Neutrophil (primary cell): ENCODE measurements at regions not wholly inside any gene's neighbourhood (a gene's known extent, or its start where the extent isn't known, plus 50 kb on each side); places are given as distances from the start of the nearest gene placed in this dataset.

Source experiments
- H3K27ac ChIP-seq: fragments of 200-600 bp; sonication (generic); 2 replicates; pipeline ENCODE4 v1.5.1; 2016; ENCODE audit warnings: mild to moderate bottlenecking, moderate library complexity
- H3K27me3 ChIP-seq: fragments of 200-600 bp; sonication (generic); 2 replicates; pipeline ENCODE4 v1.6.0; 2016; ENCODE audit warnings: mild to moderate bottlenecking
- H3K36me3 ChIP-seq: fragments of 200-600 bp; sonication (generic); 2 replicates; pipeline ENCODE4 v1.5.1; 2017
- H3K4me1 ChIP-seq, 2 experiments: fragments of 200-600 bp in 1 of 2; sonication (generic) in 1 of 2; 1 replicate in 1 of 2; 2 replicates in 1 of 2; pipeline versions ENCODE4 v1.5.1 to v1.6.1; 2013 to 2016; ENCODE audit warnings: low read depth in 1 of 2, low read length in 1 of 2, mild to moderate bottlenecking in 1 of 2, moderate library complexity in 1 of 2; ENCODE audit not compliant: control insufficient read depth in 1 of 2, insufficient read depth in 1 of 2
- H3K4me3 ChIP-seq, 2 experiments: fragments of 200-600 bp in 1 of 2; sonication (generic) in 1 of 2; 1 replicate in 1 of 2; 2 replicates in 1 of 2; pipeline ENCODE4 v1.5.1; 2013 to 2016; ENCODE audit warnings: low read depth in 1 of 2, low read length in 1 of 2, mild to moderate bottlenecking in 1 of 2, moderate library complexity in 1 of 2
- H3K9me3 ChIP-seq: fragments of 200-600 bp; sonication (generic); 2 replicates; pipeline ENCODE4 v1.5.1; 2016
- TF ChIP-seq, protein P1 (sequence below): fragments of 200-600 bp; sonication (generic); IDR thresholded peaks from 2 replicates; pipeline ENCODE4 v1.5.1; 2016; ENCODE audit warnings: antibody characterized with exemption

DNA sequence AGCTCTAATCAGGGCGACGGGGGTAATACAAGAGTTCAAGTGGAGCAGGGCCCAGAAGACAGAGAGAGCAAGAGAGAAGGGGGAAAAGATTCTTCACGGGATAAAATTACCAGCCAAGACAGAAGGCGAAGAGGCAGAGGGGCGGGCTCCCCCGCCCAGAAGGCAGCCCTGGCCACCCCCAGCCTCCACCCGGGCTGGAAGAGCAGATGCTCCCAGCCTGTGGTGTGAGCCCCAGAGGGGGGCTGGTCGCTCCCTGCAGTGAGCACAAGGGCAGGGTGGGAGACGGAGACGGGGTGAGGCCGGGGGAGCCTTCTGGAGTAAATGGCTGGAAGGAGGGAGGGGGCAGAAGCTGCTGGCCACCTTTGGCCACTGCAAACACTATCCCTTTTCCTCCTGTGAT, 1035.6 kb downstream of the VRK1 start:
- TF ChIP-seq, protein P1, sequence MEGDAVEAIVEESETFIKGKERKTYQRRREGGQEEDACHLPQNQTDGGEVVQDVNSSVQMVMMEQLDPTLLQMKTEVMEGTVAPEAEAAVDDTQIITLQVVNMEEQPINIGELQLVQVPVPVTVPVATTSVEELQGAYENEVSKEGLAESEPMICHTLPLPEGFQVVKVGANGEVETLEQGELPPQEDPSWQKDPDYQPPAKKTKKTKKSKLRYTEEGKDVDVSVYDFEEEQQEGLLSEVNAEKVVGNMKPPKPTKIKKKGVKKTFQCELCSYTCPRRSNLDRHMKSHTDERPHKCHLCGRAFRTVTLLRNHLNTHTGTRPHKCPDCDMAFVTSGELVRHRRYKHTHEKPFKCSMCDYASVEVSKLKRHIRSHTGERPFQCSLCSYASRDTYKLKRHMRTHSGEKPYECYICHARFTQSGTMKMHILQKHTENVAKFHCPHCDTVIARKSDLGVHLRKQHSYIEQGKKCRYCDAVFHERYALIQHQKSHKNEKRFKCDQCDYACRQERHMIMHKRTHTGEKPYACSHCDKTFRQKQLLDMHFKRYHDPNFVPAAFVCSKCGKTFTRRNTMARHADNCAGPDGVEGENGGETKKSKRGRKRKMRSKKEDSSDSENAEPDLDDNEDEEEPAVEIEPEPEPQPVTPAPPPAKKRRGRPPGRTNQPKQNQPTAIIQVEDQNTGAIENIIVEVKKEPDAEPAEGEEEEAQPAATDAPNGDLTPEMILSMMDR, result no peak
- Histone ChIP-seq H3K9me3 (no peaks in the 10 kb centered on the region), H3K4me1 (no peaks in the 10 kb centered on the region), H3K27me3 (no peaks in the 10 kb centered on the region), H3K36me3 (no peaks in the 10 kb centered on the region), H3K4me3 (no peak overlapping the region), H3K27ac (no peak overlapping the region)

DNA sequence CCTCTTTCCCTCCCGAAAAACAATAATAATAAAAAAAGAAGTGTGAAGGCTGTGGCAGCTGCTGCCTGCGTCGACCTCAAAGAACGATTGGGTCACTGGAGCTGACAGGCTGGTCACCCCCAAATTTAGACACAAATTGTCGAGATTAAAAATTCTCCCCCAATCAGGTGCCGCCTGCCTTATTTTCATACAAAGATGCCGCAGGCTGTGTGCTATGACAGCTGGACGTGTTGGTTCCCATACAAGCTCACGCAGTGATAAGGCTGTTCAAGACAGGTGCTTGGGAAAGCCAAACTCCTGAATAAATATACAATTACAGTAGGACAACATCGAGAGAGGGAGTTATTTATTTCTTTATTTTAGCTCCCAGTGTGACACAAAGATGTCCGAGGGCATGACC, 1041.8 kb downstream of the VRK1 start:
- no peak overlapping the region for H3K27ac ChIP-seq
- TF ChIP-seq, protein P1, result no peak
- no peaks in the 10 kb centered on the region for H3K36me3 ChIP-seq
- no peaks in the 10 kb centered on the region for H3K27me3 ChIP-seq
- H3K4me1 ChIP-seq, result no peaks in the 10 kb centered on the region
- H3K4me3 ChIP-seq, result no peak overlapping the region
- H3K9me3 ChIP-seq, result no peaks in the 10 kb centered on the region

DNA sequence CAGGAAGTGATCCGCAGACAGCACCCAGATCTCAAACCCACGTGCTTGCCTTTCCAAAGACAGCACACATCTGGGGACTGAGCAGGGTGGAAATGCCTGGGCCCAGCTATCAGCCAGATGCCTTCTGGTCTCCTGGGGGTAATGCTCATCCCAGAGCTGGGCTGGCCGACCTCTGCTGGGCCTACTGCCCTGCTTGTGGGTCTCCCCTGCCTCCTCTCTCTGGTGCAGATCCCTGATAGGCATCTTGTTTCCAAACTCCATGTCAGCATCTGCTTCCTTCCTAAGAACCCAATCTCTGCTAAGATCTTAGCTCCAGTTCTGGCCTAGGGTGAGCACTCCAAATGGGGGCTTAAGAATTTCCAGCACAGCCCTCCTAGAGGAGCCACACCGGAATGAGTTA, 1043.0 kb downstream of the VRK1 start:
- H3K27ac ChIP-seq, result no peak overlapping the region
- H3K9me3 ChIP-seq, result no peaks in the 10 kb centered on the region
- TF ChIP-seq, protein P1, result no peak
- H3K27me3 ChIP-seq, result no peaks in the 10 kb centered on the region
- no peaks in the 10 kb centered on the region for H3K36me3 ChIP-seq
- H3K4me3 ChIP-seq, result no peak overlapping the region
- H3K4me1 ChIP-seq, result no peaks in the 10 kb centered on the region

DNA sequence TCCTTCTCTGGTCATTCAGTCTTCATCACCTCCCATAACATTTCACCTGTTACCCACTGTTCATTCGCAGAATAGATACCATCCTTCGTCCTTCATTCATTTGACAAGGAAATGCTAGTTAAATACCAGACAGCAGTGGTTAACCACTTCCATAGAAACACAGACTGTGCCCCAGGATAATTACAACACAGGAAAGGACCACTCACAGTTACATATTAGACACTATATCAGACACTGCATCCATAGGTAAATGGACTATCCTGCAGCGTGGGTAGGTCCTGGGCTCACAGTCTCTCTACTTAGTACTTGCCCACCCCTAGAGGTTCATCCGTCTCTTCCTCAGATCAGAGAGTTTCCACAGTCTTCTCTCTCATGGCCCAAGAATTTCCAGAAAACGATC, 1044.6 kb downstream of the VRK1 start:
- no peak overlapping the region for H3K27ac ChIP-seq
- H3K4me1 ChIP-seq, result no peaks in the 10 kb centered on the region
- no peaks in the 10 kb centered on the region for H3K9me3 ChIP-seq
- TF ChIP-seq, protein P1, result no peak
- no peaks in the 10 kb centered on the region for H3K36me3 ChIP-seq
- H3K4me3 ChIP-seq, result no peak overlapping the region
- no peaks in the 10 kb centered on the region for H3K27me3 ChIP-seq

DNA sequence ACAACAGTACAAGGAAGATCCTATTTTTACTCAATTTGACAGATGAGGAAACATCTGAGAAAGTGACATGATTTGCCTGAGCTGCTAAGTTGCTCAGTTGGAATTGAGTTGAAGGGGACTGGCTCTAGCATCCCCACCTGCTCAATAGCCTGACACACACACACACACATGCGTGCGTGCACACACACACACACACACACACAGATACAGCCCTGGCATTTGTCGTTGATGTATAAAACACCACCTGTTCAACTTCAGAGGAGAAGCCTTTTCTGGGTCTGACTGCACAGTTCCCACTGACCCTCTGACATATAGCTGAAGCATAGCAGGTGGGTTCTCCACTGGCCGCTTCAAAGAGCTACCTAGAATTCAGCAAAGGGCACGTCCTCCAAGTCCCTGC, 1045.9 kb downstream of the VRK1 start:
- TF ChIP-seq, protein P1, result no peak
- Histone ChIP-seq H3K27me3 (no peaks in the 10 kb centered on the region), H3K4me3 (no peak overlapping the region), H3K36me3 (no peaks in the 10 kb centered on the region), H3K9me3 (no peaks in the 10 kb centered on the region), H3K27ac (no peak overlapping the region), H3K4me1 (no peaks in the 10 kb centered on the region)

DNA sequence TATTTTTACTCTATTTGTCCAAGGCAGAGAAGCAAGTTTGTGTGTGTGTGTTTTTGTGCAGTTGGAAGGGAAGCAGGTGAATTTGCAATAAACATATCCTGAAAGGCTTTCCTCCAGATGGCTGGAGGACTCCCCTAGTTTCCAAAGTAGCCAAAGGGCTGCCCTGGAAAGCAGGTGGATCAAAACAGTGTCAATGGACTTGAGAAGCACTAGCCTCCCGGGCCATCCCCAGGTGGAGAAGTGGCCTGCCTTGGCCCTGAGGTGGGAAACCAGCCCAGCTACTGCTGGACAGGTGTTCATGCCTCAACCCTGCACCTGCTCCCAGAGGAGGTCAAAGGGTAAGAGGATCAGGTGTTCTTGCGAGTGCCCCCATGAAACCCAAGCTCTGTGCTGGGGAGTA, 1046.9 kb downstream of the VRK1 start:
- no peaks in the 10 kb centered on the region for H3K36me3 ChIP-seq
- no peak overlapping the region for H3K27ac ChIP-seq
- H3K4me3 ChIP-seq, result no peak overlapping the region
- H3K4me1 ChIP-seq, result no peaks in the 10 kb centered on the region
- no peaks in the 10 kb centered on the region for H3K9me3 ChIP-seq
- TF ChIP-seq, protein P1, result no peak
- no peaks in the 10 kb centered on the region for H3K27me3 ChIP-seq
